ENCODE measurements at regions not wholly inside any gene's neighbourhood (a gene's known extent, or its start where the extent isn't known, plus 50 kb on each side); places are given as distances from the start of the nearest gene placed in this dataset.
"Not testable (repeated sequence)": the region's sequence is repeated elsewhere in the genome, so short reads cannot be mapped to it uniquely, and the experiment has no call there.

GRCh38 chr10:2800178-2800577 lies 267.2 kb upstream of the PFKP start:
- FAIRE-seq (no peak), DNase-seq (ENCODE audit: low spot score) (no peak)

GRCh38 chr10:2798336-2799022 lies 268.9 kb upstream of the PFKP start:
- no peak for DNase-seq (ENCODE audit: low spot score)
- no peak for FAIRE-seq

GRCh38 chr10:2791774-2792443 lies 275.4 kb upstream of the PFKP start:
- FAIRE-seq (no peak), DNase-seq (ENCODE audit: low spot score) (no peak)

GRCh38 chr10:2790396-2791188 lies 276.8 kb upstream of the PFKP start:
- FAIRE-seq = no peak
- DNase-seq (ENCODE audit: low spot score) = no peak

GRCh38 chr10:2786251-2786650 lies 281.1 kb upstream of the PFKP start:
- DNase-seq (ENCODE audit: low spot score) (no peak), FAIRE-seq (no peak)

GRCh38 chr10:2784766-2785165 lies 282.6 kb upstream of the PFKP start:
- DNase-seq (ENCODE audit: low spot score) = no peak
- no peak for FAIRE-seq

- DNase-seq (ENCODE audit: low spot score) = no peak
- FAIRE-seq = no peak
These were observed 284.4 kb upstream of the PFKP start for GRCh38 chr10:2782950-2783349.

GRCh38 chr10:2782265-2782664 lies 285.1 kb upstream of the PFKP start:
- FAIRE-seq (no peak), DNase-seq (ENCODE audit: low spot score) (no peak)

GRCh38 chr10:2777666-2778355 lies 289.5 kb upstream of the PFKP start:
- FAIRE-seq = no peak
- no peak for DNase-seq (ENCODE audit: low spot score)

- no peak for DNase-seq (ENCODE audit: low spot score)
These were observed 294.3 kb upstream of the PFKP start for GRCh38 chr10:2772816-2773631.

GRCh38 chr10:2772135-2772534 lies 295.2 kb upstream of the PFKP start:
- DNase-seq (ENCODE audit: low spot score) (no peak), FAIRE-seq (no peak)

More at GRCh38 chr10:2772816-2773631, 294.3 kb upstream of the PFKP start:
- FAIRE-seq = no peak

GRCh38 chr10:2767293-2767692 lies 300.1 kb upstream of the PFKP start:
- peak; percentile 4 for DNase-seq (ENCODE audit: low spot score)
- not testable (repeated sequence) for FAIRE-seq

- FAIRE-seq (no peak), DNase-seq (ENCODE audit: low spot score) (no peak)
These were observed 305.4 kb upstream of the PFKP start for GRCh38 chr10:2761971-2762370.

GRCh38 chr10:2761311-2761710 lies 306.0 kb upstream of the PFKP start:
- no peak for DNase-seq (ENCODE audit: low spot score)
- no peak for FAIRE-seq

GRCh38 chr10:2760736-2761135 lies 306.6 kb upstream of the PFKP start:
- DNase-seq (ENCODE audit: low spot score) (no peak), FAIRE-seq (no peak)

- DNase-seq (ENCODE audit: low spot score) (no peak), FAIRE-seq (no peak)
These were observed 308.1 kb upstream of the PFKP start for GRCh38 chr10:2759233-2759632.

- DNase-seq (ENCODE audit: low spot score) (no peak), FAIRE-seq (no peak)
These were observed 312.4 kb upstream of the PFKP start for GRCh38 chr10:2754943-2755342.

GRCh38 chr10:2748287-2748686 lies 319.1 kb upstream of the PFKP start:
- no peak for DNase-seq (ENCODE audit: low spot score)
- no peak for FAIRE-seq

GRCh38 chr10:2746638-2747037 lies 320.7 kb upstream of the PFKP start:
- FAIRE-seq (no peak), DNase-seq (ENCODE audit: low spot score) (no peak)

GRCh38 chr10:2745666-2746065 lies 321.7 kb upstream of the PFKP start:
- FAIRE-seq = no peak
- no peak for DNase-seq (ENCODE audit: low spot score)

Data from urothelium cell line (cell line).